ENCODE measurements at regions not wholly inside any gene's neighbourhood (a gene's known extent, or its start where the extent isn't known, plus 50 kb on each side); places are given as distances from the start of the nearest gene placed in this dataset.
"Not testable (repeated sequence)": the region's sequence is repeated elsewhere in the genome, so short reads cannot be mapped to it uniquely, and the experiment has no call there.

GRCh38 chr12:9324782-9325181 lies 116.6 kb upstream of the PZP start:
- TF ChIP-seq CTCF (IDR thresholded peaks at IDR 0.05; ENCODE audit: insufficient read depth, low read depth, low read length), result no peak
- CTCF ChIA-PET, result interaction anchor here (0.7 to 1.6 kb wide), 4 partner anchors 16 to 261 kb away, joined by 3 to 4 read pairs (median 3); no protein-coding TSS in a partner anchor
- Histone ChIP-seq H3K4me3 (ENCODE audit: low read depth, low read length) (no peak overlapping the region), H3K27me3 (ENCODE audit: control insufficient read depth, insufficient read depth, low read length) (peaks cover 4% of the 10 kb centered on the region; the same call in 1 of the 2 replicates), H3K36me3 (ENCODE audit: control insufficient read depth, insufficient read depth, low read length) (no peaks in the 10 kb centered on the region)
- POLR2A ChIA-PET, result no interaction called here
- no peak for DNase-seq (ENCODE audit: low read depth)

- POLR2A ChIA-PET, result no interaction called here
- Histone ChIP-seq H3K36me3 (ENCODE audit: control insufficient read depth, insufficient read depth, low read length) (no peaks in the 10 kb centered on the region), H3K4me3 (ENCODE audit: low read depth, low read length) (no peak overlapping the region), H3K27me3 (ENCODE audit: control insufficient read depth, insufficient read depth, low read length) (peaks cover 2% of the 10 kb centered on the region; the same call in 1 of the 2 replicates)
- DNase-seq (ENCODE audit: low read depth), result no peak
- CTCF ChIA-PET, result interaction anchor here (1.4 kb wide), 1 partner anchor 312 kb away, joined by 3 read pairs; no protein-coding TSS in a partner anchor
- no peak for TF ChIP-seq CTCF (IDR thresholded peaks at IDR 0.05; ENCODE audit: insufficient read depth, low read depth, low read length)
Measured at GRCh38 chr12:9323144-9323681, 115.0 kb upstream of the PZP start.

- CTCF ChIA-PET, result no interaction called here
- no peak for DNase-seq (ENCODE audit: low read depth)
- Histone ChIP-seq H3K4me3 (ENCODE audit: low read depth, low read length) (no peak overlapping the region), H3K27me3 (ENCODE audit: control insufficient read depth, insufficient read depth, low read length) (peaks cover 2% of the 10 kb centered on the region; the same call in 1 of the 2 replicates), H3K36me3 (ENCODE audit: control insufficient read depth, insufficient read depth, low read length) (no peaks in the 10 kb centered on the region)
- POLR2A ChIA-PET, result no interaction called here
- TF ChIP-seq CTCF (IDR thresholded peaks at IDR 0.05; ENCODE audit: insufficient read depth, low read depth, low read length), result no peak
Measured at GRCh38 chr12:9319842-9320173, 111.6 kb upstream of the PZP start.

- ChIA-PET POLR2A (no interaction called here), CTCF (interaction anchor here (1.8 kb wide), 1 partner anchor 12 kb away, joined by 3 read pairs; no protein-coding TSS in a partner anchor)
- TF ChIP-seq CTCF (IDR thresholded peaks at IDR 0.05; ENCODE audit: insufficient read depth, low read depth, low read length), result peak; percentile 35
- DNase-seq (ENCODE audit: low read depth), result no peak
- Histone ChIP-seq H3K36me3 (ENCODE audit: control insufficient read depth, insufficient read depth, low read length) (no peaks in the 10 kb centered on the region), H3K27me3 (ENCODE audit: control insufficient read depth, insufficient read depth, low read length) (0 out of 2 replicates have a peak, but pooled peaks cover 2% of the 10 kb centered on the region), H3K4me3 (ENCODE audit: low read depth, low read length) (no peak overlapping the region)
Measured at GRCh38 chr12:9319044-9319841, 111.0 kb upstream of the PZP start.

GRCh38 chr12:9313479-9313878 lies 105.3 kb upstream of the PZP start:
- H3K4me3 ChIP-seq (ENCODE audit: low read depth, low read length); H3K36me3 ChIP-seq (ENCODE audit: control insufficient read depth, insufficient read depth, low read length); POLR2A ChIA-PET; DNase-seq (ENCODE audit: low read depth); H3K27me3 ChIP-seq (ENCODE audit: control insufficient read depth, insufficient read depth, low read length); CTCF ChIA-PET: not testable (repeated sequence)

GRCh38 chr12:9312406-9313392 lies 104.5 kb upstream of the PZP start:
- CTCF ChIA-PET; DNase-seq (ENCODE audit: low read depth): not testable (repeated sequence)

GRCh38 chr12:9311454-9311853 lies 103.3 kb upstream of the PZP start:
- H3K27me3 ChIP-seq (ENCODE audit: control insufficient read depth, insufficient read depth, low read length); H3K4me3 ChIP-seq (ENCODE audit: low read depth, low read length); POLR2A ChIA-PET; DNase-seq (ENCODE audit: low read depth); CTCF ChIA-PET; H3K36me3 ChIP-seq (ENCODE audit: control insufficient read depth, insufficient read depth, low read length): not testable (repeated sequence)

More at GRCh38 chr12:9312406-9313392, 104.5 kb upstream of the PZP start:
- H3K27me3 ChIP-seq (ENCODE audit: control insufficient read depth, insufficient read depth, low read length); H3K36me3 ChIP-seq (ENCODE audit: control insufficient read depth, insufficient read depth, low read length); H3K4me3 ChIP-seq (ENCODE audit: low read depth, low read length); POLR2A ChIA-PET: not testable (repeated sequence)

- H3K36me3 ChIP-seq (ENCODE audit: control insufficient read depth, insufficient read depth, low read length); H3K4me3 ChIP-seq (ENCODE audit: low read depth, low read length); DNase-seq (ENCODE audit: low read depth); CTCF ChIA-PET; H3K27me3 ChIP-seq (ENCODE audit: control insufficient read depth, insufficient read depth, low read length); POLR2A ChIA-PET: not testable (repeated sequence)
Measured at GRCh38 chr12:9310645-9311044, 102.5 kb upstream of the PZP start.
